Adipose tissue (tissue), 3 donors: ENCODE measurements at regions not wholly inside any gene's neighbourhood (a gene's known extent, or its start where the extent isn't known, plus 50 kb on each side); places are given as distances from the start of the nearest gene placed in this dataset.

Experiments
- H3K27ac ChIP-seq: one replicate; pipeline ENCODE4 v1.5.1; 2013; ENCODE audit warnings: low read depth, low read length
- WGBS, 3 donors: extraction: QIAGEN DNeasy Blood & Tissue Kit; methylation state at CpG; one replicate each; pipeline ENCODE4 v1.1.7; 2013; 5-methylcytosine and 5-hydroxymethylcytosine counted together
- donor health status: healthy with polysubstance abuse.
- donor health status: Bipolar disorder and iron deficiency.
- donor health status: healthy.

DNA sequence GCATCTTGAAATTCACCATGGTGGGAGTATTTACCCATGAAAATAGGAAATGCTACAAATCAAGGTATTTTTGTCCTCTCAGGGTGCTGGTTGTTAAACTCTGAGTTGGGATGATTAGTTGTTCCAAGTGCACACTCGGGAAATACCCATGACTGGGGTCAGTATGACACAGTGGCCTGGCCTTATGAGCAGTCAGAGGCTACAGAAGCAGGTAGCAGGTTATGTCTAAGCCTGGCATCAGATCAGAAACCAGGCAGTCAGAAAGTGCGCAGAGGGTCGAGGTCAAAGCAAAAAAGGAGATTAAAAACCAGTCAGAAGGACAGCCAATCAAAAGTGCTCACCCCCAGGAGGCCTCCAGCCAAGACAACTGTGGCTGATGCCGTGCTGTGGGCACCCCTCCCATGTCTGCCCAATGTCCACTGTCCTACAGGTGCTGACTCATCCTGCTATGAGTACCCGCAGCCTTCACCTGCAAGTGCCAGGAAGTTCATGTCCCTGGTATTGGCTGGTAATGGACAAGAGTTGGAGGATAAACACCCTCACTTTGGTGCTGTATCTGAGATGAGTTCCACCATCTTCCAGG, 117.4 kb upstream of the SLC24A3 start:
- 62 to 83% (median 82%) methylated on average over 5 of the region's 5 CpGs for WGBS, 3 donors
- no peak overlapping the region for H3K27ac ChIP-seq

DNA sequence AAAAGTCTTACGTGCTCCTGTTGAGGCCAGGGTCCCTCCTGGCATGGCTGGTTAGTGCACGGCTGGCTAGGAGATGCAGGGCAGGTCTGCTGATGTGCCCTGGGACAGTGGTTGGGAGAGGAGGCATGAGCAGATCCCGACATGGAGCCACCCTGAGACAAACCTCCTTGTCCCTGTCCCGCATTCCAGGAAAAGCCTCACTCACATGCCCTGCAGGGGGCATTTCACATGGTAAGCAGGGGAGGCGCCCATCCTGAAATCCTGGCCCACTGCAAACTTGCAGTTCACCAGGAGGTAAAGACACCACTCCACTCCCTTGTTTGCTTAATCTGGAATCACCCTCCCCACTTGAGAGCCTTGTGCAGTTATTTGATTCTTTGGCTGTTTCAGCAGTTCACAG, 116.7 kb upstream of the SLC24A3 start:
- 62 to 85% (median 80%) methylated on average over 5 of the region's 5 CpGs for WGBS, 3 donors
- no peak overlapping the region for H3K27ac ChIP-seq

DNA sequence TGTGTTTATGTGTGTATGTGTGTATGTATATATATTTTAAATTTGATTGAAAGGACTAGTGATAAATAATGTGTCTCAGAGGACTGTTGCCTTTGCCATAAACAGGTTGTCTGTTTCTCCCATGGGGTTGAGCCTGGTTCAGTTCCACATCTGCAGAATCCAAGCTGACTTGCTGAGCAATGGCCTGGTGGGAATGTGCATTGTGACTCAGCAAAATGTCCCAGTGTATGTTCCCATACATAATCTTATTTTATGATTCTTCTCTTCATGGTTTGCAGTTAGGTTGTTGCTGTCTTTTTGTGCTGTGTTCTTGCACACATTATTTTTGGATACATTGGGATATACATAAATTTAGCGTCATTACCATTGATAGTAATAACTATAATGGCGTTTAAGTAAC, 115.6 kb upstream of the SLC24A3 start:
- 88 to 93% (median 92%) methylated on average over 2 of the region's 2 CpGs for WGBS, 3 donors
- no peak overlapping the region for H3K27ac ChIP-seq

DNA sequence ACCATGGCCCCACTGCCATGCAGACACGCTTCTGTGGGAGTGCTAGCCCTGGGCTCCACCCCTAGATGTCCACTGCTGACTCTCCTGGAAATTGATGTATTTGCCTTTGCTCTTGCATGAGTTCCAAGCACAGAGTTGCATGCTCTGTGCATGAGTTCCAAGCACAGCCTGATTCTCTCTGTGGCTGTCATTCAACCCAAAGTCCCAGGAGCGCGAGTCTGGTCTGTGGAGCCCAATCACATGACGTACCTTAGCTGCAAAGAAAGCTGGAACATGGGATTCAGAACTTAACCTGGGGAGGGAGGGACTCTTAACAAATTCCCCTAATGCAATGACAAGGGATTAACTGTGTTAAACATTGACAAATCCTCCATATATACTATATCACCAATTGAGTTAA, 114.3 kb upstream of the SLC24A3 start:
- 55 to 86% (median 74%) methylated on average over 4 of the region's 4 CpGs for WGBS, 3 donors
- no peak overlapping the region for H3K27ac ChIP-seq

DNA sequence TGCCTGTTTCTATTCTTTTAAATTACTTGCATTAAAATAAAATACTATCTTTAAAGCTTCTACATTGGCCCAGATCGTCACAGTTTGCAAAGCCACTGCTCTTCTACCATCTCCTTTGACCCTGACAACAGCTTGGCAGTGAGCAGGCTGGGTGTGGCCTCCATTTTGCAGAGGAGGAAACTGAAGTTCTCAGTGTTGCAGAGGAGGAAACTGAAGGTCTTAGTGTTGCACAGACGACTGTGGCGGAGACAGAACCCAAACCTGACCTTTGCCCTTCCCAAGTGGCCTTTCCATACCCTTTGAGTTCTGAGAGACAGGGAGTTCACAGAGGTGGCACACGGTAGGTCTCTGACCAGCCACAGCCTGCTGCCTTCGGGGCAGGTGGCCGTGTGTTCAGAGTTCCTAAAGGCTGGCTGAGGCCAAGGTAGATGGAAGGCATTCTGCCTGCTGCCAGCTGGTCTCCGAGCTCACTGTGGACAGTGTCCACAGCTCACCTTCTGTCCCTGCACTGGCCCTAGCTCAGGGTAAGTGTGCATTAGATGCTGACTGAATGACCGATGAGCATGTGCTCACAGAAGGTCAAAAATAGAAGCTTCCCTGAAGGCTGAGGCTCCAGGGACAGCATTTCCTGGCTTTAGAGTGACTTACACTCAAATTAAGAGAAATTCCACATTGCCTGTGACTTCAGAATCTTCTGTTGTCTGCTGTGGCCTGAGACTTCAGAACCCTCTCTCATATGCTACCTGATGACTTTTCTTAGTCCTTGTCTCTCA, 113.5 kb upstream of the SLC24A3 start:
- 59 to 68% (median 62%) methylated on average over 8 of the region's 8 CpGs for WGBS, 3 donors
- H3K27ac ChIP-seq, result no peak overlapping the region

DNA sequence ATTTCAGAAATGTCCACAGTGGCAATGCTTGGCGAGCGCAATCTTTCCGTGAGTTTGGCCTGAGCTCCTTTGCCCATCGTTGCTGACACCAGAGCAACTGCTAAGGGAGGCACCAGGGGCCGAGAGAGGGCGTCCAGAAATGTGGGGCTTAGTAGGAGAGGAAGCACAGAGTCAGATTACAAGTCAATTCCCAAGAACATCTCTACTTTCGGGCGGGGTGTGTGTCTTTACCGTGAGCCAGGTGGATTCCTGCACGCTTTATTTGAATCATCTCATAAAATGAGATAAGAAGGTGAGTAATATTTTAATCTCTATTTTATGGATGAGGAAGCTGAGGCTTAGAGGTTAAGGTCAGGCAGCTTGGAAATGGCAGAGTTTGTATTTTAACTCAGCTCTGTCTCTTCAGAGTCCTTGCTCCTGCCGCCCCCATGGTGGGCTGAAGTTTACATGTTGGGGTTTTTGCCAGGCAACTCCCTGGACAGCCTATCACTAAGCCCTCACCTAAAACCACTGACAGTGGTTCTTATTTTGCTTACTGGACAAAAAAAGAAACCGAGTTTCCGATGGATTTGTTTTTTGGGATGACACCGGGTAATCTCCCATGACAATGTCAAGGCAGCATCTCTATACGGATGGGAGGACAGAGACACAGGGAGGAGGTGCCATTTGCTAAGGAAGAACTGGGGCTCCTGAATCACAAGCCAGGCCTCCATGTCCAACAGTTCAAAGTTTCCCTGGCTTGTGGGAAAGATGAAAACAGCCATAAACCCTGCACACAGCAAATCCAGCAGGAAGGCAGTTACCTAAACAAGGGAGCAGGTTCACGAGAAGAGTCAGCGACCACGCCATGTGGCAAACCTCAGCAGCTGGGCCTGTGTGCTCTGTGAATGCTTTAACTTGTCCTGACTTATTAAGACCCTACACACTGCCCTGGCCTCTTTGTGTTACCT, 112.6 kb upstream of the SLC24A3 start:
- 80 to 86% (median 83%) methylated on average over 18 of the region's 18 CpGs for WGBS, 3 donors
- no peak overlapping the region for H3K27ac ChIP-seq

DNA sequence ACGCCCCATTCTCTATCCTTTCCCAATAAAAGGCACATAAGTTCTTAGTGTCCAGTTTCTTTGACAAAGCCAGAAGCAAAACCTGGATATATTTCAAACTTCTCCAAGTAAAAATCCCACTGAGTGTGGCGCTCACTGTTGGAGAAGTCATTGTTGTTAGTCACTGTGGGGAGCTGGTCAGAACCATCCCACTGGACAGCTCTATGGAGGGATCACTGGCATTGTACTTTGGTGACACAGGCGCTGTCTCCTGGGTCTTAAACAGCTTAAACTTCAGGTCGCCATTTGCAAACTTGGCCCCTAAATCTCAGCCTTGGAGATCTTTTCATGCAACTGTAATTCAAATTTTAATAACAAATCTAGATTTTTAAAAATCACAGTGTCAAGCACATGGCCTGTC, 111.5 kb upstream of the SLC24A3 start:
- WGBS, 3 donors, result 85 to 92% (median 88%) methylated on average over 4 of the region's 4 CpGs
- H3K27ac ChIP-seq, result no peak overlapping the region

DNA sequence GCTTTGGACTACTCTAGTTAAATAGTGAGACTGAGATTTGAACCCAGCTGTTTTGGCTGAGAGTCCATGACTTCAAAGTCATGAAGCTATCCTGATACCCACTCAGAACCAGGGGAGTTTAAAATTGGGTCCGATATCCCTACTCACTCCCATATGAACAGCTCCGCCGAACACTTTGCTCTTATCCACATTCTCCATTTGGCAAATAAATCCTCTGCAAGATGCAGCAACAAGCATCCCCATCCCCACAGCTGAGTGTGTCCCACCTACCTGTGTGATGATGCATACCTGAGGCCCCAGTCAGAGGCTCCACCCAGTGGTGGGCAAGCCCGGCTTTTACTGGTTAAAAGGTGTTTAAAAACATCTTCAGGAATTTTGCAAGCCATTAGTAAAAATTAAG, 108.3 kb upstream of the SLC24A3 start:
- WGBS, 3 donors, result 90 to 95% (median 91%) methylated on average over 4 of the region's 4 CpGs

DNA sequence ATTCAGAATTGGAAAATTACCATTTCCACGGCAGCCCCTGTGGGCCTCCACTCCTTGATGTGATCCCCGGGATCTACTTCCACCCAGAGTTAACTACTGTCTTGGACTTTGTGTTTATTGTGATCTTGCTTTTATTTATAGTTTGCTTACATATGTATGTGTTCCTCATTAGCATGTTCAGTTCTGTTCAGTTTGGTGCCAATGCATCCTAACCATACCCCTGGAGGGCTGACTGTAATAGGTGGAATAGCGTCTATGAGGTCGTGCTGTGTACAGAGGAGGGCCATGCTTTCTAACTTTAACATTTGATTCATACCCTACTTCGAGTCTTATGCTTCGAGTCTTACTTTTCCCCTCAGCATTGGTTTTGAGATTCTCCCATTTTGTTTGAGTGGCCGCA, 104.3 kb upstream of the SLC24A3 start:
- no peak overlapping the region for H3K27ac ChIP-seq
- 77 to 85% (median 80%) methylated on average over 7 of the region's 7 CpGs for WGBS, 3 donors

More for the DNA sequence above, 108.3 kb upstream of the SLC24A3 start:
- H3K27ac ChIP-seq, result no peak overlapping the region

DNA sequence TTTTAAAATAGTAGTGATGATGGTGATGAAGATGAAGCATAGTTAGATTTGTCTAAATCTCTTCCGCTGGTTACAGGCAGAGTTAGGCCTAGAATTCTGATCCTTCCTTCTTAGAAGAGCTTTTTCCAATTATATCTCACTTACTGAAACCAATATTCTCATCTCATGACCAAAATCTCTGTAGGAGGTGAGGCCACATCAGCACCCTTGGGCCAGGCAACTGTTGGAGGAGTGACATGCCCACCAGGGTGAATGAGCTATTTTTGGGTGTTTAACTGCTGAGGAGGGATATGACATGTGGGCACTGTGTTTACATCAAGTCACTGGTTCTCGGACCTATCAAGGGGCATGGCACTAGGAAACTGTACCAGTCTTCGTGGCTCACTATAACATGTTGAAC, 102.2 kb upstream of the SLC24A3 start:
- 91 to 95% (median 94%) methylated on average over 3 of the region's 3 CpGs for WGBS, 3 donors
- H3K27ac ChIP-seq, result no peak overlapping the region

DNA sequence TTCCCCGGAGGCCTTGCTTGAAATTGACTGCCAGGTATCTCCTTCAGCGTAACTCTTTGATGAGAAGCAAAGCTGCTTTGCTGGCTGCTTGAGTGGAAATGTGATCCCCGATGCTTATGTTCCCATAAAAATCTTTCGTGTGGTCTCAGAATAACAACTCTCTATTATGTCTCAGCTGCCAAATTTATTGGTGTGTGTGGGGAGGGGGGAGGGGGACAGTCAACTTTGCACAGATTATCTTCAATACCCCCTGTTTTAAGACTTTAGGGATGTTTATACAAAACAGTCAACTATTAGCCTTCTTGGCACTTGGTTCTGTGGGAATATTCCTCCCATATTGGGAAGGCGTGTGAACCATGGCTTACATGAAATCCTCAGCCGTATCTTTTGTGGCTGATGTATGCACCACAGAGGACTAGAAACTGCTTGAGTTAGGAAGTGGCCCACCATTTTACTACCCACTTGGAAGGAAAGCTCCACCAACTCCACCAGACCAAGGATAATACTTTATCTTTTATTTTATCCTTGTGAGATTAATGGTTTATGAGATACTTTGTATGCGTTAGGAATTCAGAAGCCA, 101.5 kb upstream of the SLC24A3 start:
- 61 to 72% (median 64%) methylated on average over 7 of the region's 7 CpGs for WGBS, 3 donors
- no peak overlapping the region for H3K27ac ChIP-seq

DNA sequence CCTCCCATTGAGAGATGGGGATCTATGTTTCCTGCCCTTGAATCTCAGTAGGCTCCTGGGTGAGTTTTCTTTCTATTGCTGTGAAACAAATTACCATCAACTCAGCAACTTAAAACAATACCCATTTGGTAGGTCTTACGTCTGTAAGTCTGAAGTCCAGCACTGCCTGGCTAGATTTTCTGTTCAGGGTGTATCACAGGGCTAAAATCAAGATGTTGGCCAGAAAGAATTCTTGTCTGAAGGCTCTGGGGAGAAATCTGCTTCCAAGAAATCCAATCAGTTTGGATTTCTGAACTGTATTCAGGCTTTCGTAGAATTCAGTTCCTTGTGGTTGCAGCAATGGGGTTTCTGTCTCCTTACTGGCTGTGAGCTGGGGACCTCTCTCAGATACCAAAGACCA, 99.6 kb upstream of the SLC24A3 start:
- 48 to 63% (median 54%) methylated on average over 2 of the region's 2 CpGs for WGBS, 3 donors
- no peak overlapping the region for H3K27ac ChIP-seq

DNA sequence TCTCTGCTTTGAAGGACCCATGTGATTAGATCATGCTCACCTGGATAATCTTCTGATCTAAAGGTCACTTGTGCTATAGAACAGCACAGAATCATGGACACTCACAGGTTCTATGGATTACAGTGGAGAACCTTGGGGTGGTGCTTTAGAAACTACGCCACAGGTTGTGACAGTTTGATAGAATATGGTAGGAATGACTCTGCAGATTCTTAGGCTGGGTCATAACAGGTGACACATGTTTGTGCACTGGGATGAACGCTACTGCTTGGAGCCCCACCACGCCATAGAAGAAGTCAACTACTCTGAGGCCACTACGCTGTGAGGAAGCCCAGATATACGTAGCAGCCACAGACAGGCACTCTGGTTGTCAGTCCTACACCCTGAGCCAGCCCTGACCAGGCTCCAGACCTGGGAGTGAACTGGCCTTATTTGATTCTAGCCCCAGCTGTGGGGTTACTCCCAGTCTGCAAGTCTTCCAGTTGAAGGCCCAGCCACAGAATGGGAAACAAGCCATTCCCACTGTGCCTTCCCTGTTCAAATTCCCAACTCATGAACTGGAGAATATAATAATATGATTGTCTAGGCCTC, 99.0 kb upstream of the SLC24A3 start:
- WGBS, 3 donors, result 74 to 81% (median 81%) methylated on average over 5 of the region's 5 CpGs
- H3K27ac ChIP-seq, result no peak overlapping the region

DNA sequence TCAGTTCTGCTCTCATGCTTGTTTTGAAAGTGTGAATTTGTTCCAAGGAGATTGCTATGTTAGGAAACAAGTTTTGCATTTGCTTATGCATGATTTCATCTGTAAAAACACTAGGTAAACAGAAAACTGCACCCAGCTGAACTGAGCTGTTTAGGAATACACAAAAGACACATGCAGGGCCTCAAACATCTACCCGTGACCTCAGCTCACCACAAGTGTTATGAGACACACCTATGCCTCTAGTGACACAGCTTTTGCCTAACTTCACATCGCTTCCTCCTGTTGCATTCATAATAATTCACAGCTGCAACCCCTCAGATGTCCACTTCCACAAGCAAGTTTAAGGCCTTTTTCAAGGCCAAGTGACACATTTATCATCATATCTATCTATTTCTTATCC, 98.0 kb upstream of the SLC24A3 start:
- 75 to 79% (median 78%) methylated on average over 2 of the region's 2 CpGs for WGBS, 3 donors
- H3K27ac ChIP-seq, result no peak overlapping the region

DNA sequence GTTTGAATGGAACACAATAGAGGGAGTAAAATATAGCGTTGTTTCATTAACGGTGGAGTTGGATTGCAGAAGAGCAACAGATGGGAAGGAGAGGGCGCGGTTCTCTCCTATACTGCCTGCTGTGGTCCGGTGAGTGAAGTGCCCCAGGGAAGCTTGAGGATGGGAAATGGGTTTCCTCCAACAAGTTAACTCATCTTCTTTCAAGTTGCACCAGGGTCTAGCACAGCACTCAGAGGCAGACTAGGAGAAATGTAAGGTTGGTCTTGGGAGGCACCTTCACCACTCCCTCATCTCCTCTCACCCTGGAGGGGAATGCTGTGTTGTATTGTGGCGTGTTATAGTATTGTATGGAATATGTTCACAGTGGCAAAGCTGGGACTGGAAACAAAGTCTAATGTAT, 96.9 kb upstream of the SLC24A3 start:
- no peak overlapping the region for H3K27ac ChIP-seq
- WGBS, 3 donors, result 92 to 95% (median 93%) methylated on average over 6 of the region's 6 CpGs

DNA sequence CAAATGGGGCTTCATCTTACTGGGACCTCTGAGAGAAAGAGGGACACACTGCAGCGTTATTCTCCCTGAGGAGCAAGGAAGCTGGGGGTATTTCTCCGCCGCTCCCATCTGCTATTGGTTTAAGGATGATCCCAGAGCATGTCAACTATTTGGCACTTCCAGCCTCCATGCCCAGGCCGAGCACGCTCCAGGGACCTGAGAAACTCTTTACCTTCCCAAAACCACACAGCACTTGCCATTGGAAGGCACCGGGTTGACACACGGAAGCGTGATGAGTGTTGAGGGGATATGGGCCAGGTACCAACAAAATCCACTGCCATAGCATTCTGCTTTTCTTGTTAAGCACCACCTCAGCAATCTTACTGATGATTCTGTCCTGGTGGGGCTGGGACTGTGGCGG, 92.4 kb upstream of the SLC24A3 start:
- H3K27ac ChIP-seq, result no peak overlapping the region
- WGBS, 3 donors, result 86 to 92% (median 88%) methylated on average over 9 of the region's 9 CpGs

DNA sequence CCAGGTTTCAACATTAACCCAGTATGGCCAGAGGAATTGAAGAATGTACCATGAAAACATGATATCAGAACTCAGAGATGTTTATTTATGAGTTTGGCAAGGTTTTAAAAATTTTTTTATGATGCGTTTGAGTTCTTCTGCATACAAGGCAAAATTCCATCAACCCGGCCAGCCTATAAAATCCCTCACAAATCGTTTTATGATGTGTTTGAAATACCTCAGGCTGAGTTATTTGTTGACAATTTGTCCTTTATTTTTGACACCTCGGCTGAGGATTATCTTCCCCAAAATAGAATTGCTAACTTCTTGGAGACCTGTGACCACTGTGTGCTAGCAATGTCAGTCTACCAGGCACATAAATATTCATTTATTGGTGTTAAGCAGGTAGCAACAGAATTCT, 91.9 kb upstream of the SLC24A3 start:
- 53 to 75% (median 55%) methylated on average over 4 of the region's 4 CpGs for WGBS, 3 donors
- H3K27ac ChIP-seq, result no peak overlapping the region

DNA sequence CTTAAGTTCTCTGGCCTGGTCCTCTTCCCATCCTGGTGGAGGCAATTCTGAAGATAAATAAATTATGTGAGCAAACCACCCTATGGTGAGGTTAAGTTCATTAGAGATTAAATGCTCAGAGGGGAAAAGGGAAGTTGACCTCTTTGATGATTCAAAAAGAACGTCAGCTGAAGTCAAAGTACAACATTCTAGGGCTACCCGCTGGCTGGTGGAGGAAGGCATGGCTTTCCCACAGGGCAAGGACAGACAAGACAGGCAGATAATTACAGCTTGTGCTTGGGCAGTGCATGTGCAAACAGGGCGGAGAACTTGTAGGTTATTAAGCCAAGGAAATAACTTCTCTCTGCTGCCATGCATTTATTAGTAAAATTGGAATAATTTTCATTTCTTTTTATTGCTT, 91.0 kb upstream of the SLC24A3 start:
- 60 to 74% (median 71%) methylated on average over 3 of the region's 3 CpGs for WGBS, 3 donors
- no peak overlapping the region for H3K27ac ChIP-seq

DNA sequence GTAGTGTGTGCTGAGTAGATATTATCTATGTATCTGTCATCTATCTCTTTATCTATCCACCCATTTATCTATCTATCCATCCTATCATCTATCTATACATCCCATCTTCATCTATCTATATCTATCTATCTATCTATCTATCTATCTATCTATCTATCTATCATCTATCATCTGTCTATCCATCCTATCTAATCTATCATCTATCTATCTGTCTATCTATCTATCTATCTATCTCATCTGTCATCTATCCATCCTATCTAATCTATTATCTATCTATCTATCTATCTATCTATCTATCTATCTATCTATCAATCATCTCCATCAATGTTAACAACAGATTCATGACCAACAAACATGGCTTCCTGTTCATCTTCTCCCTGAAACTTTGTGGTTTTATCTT, 90.5 kb upstream of the SLC24A3 start:
- no peak overlapping the region for H3K27ac ChIP-seq
